ENCODE measurements at regions not wholly inside any gene's neighbourhood (a gene's known extent, or its start where the extent isn't known, plus 50 kb on each side); places are given as distances from the start of the nearest gene placed in this dataset.

- no peak for DNase-seq (ENCODE audit: low read depth)
- no peak overlapping the region for H3K4me3 ChIP-seq (replicated peaks; ENCODE audit: low read depth, low read length)
- no peak for TF ChIP-seq CTCF (IDR thresholded peaks at IDR 0.05; ENCODE audit: low read length, missing control alignments)
Measured at GRCh38 chr6:159455700-159456274, 237.3 kb downstream of the SOD2 start.

- DNase-seq (ENCODE audit: low read depth): peak; percentile 48
- no peak for TF ChIP-seq CTCF (IDR thresholded peaks at IDR 0.05; ENCODE audit: low read length, missing control alignments)
- no peak overlapping the region for H3K4me3 ChIP-seq (replicated peaks; ENCODE audit: low read depth, low read length)
Measured at GRCh38 chr6:159450815-159451465, 242.1 kb downstream of the SOD2 start.

- no peak overlapping the region for H3K4me3 ChIP-seq (replicated peaks; ENCODE audit: low read depth, low read length)
- DNase-seq (ENCODE audit: low read depth): no peak
- no peak for TF ChIP-seq CTCF (IDR thresholded peaks at IDR 0.05; ENCODE audit: low read length, missing control alignments)
Measured at GRCh38 chr6:159446340-159446739, 246.7 kb downstream of the SOD2 start.

GRCh38 chr6:159445351-159445750 is 247.7 kb downstream of the SOD2 start:
- DNase-seq (ENCODE audit: low read depth): no peak
- TF ChIP-seq CTCF (IDR thresholded peaks at IDR 0.05; ENCODE audit: low read length, missing control alignments): no peak
- no peak overlapping the region for H3K4me3 ChIP-seq (replicated peaks; ENCODE audit: low read depth, low read length)

- H3K4me3 ChIP-seq (replicated peaks; ENCODE audit: low read depth, low read length): no peak overlapping the region
- TF ChIP-seq CTCF (IDR thresholded peaks at IDR 0.05; ENCODE audit: low read length, missing control alignments): no peak
- no peak for DNase-seq (ENCODE audit: low read depth)
Measured at GRCh38 chr6:159444056-159444760, 248.8 kb downstream of the SOD2 start.

- no peak for DNase-seq (ENCODE audit: low read depth)
- no peak overlapping the region for H3K4me3 ChIP-seq (replicated peaks; ENCODE audit: low read depth, low read length)
- no peak for TF ChIP-seq CTCF (IDR thresholded peaks at IDR 0.05; ENCODE audit: low read length, missing control alignments)
Measured at GRCh38 chr6:159443417-159443920, 249.6 kb downstream of the SOD2 start.
